HL-60/S4 treated with phorbol 12-myristate 13-acetate at 8.2 ng/mL for 4 days and 3 days (cell line): ENCODE measurements at regions not wholly inside any gene's neighbourhood (a gene's known extent, or its start where the extent isn't known, plus 50 kb on each side); places are given as distances from the start of the nearest gene placed in this dataset.
"Not testable (repeated sequence)": the region's sequence is repeated elsewhere in the genome, so short reads cannot be mapped to it uniquely, and the experiment has no call there.

Experiments
- in situ Hi-C: fragments of 300-500 bp; cut with MboI; formaldehyde crosslinking; loops from 2 replicates; pipeline ENCODE4 v1.15.0; 2022; ENCODE audit warnings: low sequenced_read_pairs

DNA sequence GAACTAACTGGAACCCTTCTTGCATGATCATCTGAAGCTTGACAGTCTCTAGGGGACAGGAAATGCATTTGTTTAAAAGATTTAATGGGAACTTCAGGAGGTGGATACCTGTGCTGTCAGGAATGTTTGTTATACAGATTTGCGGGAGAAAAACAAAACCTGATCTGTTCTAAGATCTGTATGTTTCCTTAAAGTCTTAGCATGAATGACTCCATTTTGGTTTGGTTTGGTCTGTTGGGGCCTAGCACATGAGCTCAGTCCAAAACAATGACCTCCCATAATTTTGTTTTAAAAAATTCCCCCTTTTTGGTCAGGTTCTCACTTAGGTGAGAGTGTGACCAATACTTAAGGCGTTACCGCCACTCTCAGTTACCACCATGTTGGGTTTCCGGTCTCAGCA lies 138.7 kb downstream of the AKR1D1 start:
- in situ Hi-C loops = no loop called here

DNA sequence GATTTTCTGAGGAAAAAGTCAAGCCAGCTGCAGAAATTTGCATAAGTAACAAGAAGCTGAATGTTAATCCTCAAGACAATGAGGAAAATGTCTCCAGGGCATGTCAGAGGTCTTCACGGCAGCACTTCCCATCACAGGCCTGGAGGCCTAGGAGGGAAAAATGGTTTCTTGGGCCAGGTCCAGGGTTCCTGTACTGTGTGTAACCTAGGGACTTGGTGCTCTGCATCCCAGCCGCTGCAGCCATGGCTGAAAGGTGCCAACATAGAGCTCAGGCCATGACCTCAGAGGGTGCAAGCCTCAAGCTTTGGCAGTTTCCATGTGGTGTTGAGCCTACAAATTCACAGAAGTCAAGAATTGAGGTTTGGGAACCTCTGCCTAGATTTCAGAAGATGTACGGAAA lies 144.1 kb downstream of the AKR1D1 start:
- in situ Hi-C loops = not testable (repeated sequence)

DNA sequence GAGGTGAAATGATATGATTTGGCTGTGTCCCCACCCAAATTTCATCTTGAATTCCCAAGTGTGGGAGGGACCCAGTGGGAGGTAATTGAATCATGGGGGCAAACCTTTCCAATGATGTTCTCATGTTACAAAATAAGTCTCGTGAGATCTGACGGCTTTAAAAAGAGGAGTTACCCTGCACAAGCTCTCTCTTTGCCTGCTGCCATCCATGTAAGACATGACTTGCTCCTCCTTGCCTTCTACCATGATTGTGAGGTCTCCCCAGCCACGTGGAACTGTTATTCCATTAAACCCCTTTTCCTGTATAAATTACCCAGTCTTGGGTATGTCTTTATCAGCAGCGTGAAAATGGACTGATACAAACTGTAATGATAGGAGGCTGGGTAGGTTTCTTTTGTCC lies 145.1 kb downstream of the AKR1D1 start:
- in situ Hi-C loops = not testable (repeated sequence)

DNA sequence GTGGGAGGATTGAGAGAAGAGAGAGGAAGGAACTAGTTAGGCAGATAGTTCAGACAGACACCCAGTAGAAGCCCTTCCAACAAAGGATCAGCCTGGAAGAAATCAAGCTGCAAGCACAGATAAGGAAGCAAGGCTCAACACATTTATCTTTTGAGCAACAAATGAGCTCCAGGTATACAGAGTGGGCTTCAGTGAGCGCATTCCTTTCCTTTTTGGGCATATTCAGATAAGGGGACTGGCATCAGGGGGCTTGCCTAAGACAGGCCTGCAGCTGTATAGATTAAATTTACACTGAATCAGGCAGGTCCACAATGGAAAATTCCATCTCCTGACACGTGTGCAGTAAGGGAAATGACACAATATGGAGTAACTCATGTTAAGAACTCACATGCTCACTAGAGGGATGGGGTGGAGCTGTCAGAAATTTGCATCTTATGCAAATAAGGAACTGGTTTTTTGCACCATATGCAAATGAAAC lies 147.2 kb downstream of the AKR1D1 start:
- in situ Hi-C loops = no loop called here

DNA sequence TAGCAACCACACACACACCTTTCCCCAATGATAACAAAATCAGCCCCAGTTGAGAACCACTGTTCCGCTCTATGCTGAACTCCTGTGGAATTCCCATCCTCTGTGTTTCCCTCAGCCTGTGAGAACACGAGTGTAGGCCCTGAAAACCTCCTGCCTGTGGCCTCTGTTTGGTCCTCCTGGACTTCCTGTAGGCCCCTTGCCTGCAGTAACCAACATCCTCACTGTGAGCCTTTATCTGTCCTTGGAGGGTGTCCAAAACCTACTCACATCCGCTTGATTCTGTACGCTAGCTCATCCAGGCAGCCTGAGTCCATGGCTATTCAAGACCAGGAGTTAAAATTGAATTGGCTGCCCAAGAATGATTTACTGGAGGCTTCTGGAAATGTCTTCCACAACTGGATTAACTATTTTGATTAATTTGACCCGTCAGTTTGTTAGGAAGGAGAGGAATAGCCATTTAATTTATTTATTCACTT lies 149.8 kb downstream of the AKR1D1 start:
- in situ Hi-C loops = no loop called here

DNA sequence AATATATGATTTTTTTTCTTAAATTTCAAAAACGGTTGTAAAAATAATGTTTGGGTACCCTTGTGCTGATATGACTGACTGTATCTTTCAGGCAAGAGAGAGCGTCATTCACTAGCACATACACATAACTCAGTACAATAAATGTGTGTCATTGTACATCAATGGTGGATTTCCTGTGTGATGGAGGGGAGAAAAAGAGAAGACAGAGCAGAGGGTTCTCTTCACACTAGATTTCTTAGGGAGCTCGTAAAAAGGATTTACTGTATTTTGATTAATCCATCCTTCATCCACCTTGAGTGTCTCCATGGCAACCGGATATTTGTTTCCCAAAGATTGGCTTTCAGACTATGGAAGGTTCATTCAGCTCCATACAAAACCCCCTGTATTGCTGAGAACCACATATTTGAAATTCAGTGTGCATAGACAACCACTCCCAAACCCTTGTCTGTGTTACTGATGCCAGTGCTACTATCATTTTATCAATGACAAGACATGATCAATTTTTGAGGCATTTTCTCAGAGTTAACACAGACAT lies 150.6 kb downstream of the AKR1D1 start:
- in situ Hi-C loops = no loop called here

DNA sequence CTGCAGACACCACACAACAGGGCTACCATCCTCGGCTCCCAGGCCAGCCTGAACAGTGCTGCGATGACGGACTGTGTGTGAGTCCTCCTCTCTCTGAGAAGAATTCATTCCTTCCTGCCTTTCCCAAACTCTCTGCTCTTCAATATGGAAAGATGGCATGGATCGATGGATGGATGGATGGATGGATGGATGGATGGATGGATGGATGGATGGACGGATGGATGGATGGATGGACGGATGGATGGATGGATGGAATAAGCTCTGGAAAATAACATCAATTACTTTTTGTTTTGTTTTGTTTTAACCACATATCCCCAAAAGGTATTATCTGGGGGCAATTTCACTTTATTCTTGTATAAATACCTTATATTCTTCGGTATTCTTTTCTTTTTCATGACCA lies 151.9 kb downstream of the AKR1D1 start:
- in situ Hi-C loops = no loop called here

DNA sequence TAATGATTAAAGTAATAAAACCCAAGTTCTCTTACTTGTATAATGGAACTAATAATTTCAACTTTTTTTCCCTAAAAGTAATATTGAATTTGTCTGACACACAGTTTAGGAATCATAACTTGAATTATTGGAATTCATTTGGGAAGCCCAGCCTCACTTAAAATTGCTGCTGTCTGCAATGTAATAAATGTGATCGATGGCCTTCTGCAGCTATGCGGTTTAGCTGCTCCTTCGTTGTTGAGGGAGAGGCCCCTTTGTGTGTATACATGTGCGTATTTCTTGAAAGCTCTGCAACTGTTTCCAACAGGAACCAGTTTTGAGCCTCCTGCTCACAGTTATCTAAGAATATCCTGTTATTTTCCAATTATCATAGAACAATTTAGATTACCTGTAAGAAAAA lies 152.5 kb downstream of the AKR1D1 start:
- in situ Hi-C loops = no loop called here

DNA sequence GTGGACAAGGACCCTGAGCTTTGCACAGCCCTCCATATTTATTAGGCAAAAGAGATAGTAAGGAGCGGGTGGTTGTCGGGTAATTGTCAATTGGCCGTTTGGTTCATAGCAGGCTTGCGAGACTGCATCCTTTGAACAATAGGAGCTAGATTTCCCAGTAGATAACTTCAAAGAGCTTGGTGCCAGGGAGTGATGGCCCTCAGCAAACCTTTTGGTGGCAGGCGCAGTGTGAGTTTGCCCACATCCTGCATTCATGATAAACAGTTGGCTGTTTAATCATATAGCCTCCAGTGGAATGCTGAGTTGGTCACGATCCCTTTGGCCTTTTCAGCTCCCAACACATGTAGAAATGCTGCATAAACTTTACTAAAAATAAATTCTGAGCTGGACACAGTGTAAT lies 156.9 kb downstream of the AKR1D1 start:
- in situ Hi-C loops = no loop called here

DNA sequence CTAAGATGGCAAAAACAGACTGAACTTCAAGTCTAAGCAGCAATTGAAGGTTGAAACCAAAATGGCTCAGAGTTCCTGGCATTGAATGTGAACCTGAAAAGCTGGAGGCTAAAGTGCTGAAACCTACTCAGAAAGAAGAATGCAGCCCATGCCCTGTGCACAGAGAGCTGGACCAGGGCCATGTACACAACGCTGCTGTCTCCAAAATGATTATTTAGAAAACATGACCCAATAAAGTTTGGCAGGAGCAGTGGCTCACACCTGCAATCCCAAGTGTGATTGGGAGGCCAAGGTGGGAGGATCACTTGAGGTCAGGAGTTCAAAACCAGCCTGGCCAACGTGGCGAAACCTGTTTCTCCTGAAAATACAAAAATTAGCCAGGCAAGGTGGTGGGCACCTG lies 158.9 kb downstream of the AKR1D1 start:
- in situ Hi-C loops = no loop called here

DNA sequence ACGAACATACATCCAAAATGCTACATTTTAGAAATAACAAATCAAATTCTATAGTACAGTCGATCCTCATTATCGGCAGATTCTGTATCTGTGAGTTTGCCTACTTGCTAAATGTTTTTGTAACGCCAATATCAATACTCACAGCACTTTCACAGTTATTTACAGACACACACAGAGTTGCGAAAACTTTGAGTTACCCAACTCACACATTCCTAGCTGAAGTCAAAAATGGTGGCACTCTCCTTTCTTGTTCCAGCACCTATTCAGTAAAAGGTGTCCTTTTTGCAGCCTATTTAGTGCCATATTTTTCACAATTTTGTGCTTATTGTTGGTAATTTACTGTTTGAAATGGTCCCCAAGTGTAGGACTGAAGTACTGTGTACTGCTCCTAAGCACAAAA lies 161.7 kb downstream of the AKR1D1 start:
- in situ Hi-C loops = no loop called here

DNA sequence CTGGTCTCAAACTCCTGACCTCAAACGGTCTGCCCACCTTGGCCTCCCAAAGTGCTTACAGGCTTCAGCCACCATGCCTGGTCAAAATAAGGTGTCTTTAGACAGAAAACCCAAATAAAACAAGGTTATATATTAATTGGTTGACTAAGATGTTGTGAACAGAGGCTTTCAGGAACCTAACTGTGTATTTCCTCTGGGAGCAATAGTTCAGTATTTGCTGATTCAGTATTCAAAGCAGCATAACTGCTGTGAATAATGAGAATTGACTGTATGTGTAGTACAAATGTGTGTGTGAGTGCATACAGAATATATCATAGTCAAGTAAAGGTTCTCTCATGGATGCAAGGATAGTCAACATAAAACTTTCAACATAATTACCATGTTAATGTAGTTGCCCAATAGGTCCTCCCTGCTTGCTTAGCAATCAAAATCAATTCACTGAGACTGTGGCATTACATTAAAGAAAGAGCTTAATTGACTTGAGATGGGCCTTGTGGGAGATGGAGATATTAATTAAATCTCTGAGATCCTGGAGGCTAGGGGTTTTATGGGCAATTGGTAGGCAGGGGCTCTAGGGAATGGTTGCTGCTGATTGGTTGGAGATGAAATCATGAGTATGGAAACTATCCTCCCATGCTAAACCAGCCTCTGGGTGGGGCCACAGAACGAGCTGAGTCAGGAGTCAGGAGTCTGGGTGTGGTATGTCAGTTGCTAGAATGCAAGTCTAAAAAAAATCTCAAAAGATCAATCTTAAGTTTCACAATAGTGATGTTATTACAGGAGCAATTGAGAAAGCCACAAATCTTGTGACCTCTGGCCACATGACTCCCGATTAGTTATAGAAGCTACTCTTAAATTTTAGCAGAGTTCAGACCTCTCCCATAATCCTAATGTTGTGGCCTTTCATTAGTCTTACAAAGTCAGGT lies 162.7 kb downstream of the AKR1D1 start:
- in situ Hi-C loops = no loop called here

DNA sequence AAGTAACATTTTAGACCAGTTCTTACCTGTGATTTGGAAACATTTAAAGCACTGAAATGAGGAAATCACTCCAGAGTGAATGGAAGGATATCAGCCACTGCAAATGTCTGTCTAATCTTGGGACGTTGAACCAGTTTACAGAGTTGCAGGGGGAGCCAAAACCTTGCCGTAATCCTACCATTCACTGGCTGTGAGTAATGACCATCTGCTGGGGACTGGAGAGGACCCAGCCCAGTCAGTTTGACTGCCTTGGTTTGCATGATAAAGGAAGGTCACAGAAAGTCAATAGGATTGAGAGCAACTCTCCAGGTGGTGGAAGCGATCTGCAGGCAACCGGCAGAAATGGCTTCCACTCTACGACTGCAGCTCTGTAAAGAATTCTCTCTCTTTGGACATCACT lies 167.2 kb downstream of the AKR1D1 start:
- in situ Hi-C loops = no loop called here

DNA sequence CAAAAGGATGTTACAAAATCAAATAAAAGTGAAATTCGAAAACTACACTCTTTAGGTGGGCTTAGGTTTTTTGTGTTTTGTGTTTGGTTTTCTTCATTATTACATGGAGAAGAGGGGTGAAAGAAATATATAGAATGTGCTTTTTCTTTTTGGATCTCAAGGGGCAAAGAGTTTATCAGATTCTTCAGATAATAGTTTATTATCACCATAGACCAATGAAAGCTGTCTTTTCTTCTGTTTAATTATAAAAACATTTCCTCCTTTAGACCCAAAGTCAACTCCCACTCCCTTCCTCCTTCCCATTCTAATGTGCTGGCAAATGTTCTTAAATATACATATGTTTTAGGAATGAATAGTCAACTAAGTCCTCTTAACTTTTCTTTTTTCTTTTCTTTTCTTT lies 167.6 kb downstream of the AKR1D1 start:
- in situ Hi-C loops = no loop called here

DNA sequence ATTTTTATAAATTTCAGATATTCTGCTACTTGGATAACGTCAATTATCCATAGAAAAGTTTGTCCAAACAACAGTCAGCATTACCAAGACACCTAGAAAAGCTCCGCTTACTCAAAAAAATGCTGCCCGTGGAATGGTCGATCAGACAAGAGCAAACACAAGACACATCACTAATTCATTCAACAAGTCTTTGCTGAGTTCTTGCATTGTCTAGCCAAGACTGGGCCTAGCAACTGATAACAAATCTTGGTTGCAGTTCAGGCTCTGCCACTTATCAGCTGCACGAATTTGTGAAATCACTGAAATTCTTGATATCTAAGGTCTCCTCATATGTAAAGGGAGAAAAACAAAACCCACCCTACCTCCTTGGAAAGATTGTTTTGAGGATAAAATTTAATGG lies 168.3 kb downstream of the AKR1D1 start:
- in situ Hi-C loops = no loop called here

DNA sequence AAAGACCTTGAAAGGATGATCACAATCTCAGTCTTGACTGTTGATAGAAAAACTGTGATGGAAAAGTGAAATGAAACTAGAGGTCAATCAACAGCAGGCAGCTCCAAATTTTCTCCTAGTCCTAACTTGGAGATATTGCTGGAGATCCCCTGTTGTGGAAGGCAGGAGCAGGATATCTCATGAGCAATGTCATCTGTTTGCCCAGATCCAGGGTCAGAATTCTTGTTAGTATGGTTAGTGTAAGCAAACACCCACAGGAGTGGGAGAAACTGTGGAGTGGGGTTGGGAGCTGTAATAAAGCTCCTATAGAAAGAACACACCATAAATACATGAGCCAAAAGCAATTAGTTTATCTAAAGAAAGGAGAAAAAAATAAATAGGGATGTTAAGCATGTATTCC lies 169.0 kb downstream of the AKR1D1 start:
- in situ Hi-C loops = no loop called here

DNA sequence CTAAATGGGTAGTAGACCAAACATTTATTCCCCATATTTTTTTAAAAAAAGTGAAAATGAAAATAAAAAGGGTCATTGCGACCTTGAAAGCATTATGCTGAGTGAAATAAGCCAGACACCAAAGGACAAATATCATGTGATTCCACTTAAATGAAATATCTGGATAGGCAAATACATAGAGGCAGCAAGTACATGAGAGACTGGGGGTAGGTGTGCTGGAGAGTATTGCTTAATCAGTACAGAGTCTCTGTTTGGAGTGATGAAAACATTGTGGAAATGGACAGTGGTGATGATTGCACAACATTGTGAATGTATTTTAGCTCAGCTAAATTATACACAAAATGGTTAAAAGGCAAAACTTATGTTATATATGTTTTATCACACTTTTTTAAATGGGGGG lies 169.4 kb downstream of the AKR1D1 start:
- in situ Hi-C loops = no loop called here

DNA sequence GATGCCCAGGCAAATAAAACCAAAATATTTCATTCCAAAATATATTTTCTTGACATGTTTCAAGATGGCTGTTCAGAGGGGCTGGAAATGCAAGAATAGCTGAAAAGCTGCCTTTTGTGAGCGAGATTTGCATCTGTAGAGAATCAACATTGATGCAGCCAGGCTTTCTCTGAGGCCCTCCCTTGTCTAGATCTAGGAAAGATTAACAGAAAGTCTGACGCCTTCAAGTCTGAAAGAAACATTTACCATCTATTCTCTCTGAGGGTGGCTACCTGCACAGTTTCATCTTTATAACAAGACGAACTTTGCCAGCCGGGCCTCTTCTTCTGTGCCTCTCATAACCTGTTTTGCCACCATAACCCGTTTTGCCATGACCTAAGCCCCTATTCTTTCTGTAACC lies 170.2 kb downstream of the AKR1D1 start:
- in situ Hi-C loops = no loop called here

DNA sequence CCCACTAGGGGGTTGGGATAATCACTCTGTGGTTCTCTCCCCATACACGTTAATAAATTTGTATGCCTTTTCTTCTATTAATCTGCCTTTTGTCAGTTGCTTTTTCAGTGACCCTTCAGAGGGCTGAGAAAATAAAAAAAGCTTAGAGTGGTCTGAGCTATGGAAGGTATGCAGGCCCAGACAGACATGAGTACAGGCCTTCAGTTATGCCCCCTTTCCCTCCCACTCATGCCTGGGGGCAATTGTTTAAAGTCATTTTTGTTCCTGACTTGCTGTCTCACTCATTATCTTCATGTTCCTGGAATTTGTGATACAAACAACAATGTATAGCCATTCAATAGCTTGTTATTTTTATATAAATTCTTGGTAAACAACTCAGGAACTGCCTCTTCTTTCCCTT lies 170.8 kb downstream of the AKR1D1 start:
- in situ Hi-C loops = no loop called here

DNA sequence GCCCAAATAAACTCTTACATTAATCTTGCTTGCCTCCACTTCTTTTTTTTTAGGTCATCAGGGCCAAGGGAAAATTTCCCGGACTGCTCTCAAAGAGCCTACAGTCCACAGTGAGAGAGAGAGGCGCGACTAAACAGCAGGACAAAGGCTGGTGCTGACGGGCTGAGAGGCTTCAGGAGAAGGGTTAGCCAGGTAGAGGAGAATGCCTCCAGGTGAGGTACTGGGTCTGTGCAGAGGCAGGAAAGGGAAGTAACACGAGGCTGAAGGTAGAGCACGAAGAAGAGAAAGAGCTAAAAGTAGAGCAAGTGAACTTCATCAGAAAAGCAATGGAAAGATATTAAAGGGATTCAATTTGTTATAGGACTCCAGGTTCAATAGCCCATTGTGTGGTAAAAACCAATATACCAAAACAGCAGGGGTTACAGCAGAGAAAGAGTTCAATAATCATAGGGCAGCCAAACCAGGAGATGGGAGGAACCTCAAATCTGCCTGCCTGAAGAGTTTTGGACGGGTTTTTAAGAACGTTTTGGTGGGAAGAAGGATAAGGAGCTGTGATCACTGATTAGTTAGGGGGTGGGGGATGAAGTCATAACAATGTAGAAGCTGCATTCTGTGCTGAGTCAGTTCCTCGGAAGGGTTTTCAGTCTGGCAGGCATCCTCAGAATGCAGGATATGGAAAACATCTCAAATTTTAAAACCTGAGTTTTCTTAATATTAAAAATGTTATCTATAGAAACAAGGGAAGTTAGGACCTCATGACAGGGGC lies 171.5 kb downstream of the AKR1D1 start:
- in situ Hi-C loops = no loop called here

DNA sequence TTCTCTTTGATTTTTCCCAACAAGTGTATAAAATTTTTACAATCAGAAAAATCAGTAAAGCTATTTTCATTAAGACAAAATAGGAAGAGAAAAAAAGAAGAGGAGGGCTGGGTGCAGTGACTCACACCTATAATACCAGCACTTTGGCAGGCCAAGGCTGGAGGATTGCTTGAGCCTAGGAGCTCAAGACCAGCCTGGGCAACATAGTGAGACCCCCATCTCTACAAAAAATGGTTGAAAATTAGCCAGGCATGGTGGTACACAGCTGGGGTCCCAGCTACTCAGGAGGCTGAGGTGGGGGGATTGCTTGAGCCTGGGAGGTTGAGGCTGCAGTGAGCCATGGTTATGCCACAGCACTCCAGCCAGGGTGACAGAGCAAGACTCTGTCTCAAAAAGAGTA lies 172.3 kb downstream of the AKR1D1 start:
- in situ Hi-C loops = no loop called here

DNA sequence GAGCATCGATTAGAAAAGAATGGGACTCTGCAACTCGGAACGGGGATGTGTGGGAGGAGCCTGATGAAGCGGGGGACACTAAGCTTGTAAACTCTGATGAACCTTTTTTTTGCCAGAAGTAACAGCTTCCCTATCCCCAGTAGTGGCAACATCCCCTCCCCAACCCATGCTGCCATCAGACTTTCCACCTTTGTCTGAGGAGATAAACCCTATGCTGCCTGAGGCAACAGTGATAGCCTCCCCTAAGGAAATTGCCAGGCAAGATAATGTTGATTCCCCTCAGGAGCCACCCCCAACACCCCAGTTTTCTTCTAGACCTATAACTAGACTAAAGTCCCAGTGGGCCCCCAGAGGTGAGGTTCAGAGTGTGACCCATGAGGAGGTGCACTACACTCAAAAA lies 173.7 kb downstream of the AKR1D1 start:
- in situ Hi-C loops = no loop called here
